Thoracic aorta (tissue), 2 donors: ENCODE measurements at regions not wholly inside any gene's neighbourhood (a gene's known extent, or its start where the extent isn't known, plus 50 kb on each side); places are given as distances from the start of the nearest gene placed in this dataset.

Experiments
- ATAC-seq: fragments of 150-250 bp; one replicate; pipeline ENCODE4 v1.8.0; 2017; ENCODE audit warnings: low read depth; ENCODE audit not compliant: insufficient number of reproducible peaks, low FRiP score
- DNase-seq: peaks from one replicate; pipeline ENCODE4 v3.0.0-alpha.2; 2020; ENCODE audit warnings: low spot score
- H3K27ac ChIP-seq, 2 donors: fragments of 200-600 bp; sonication (generic); 1 replicate in 1 of 2; 2 replicates in 1 of 2; pipeline ENCODE4 v1.5.1; 2016; ENCODE audit warnings: mild to moderate bottlenecking in 2 of 2, moderate library complexity in 2 of 2
- H3K27me3 ChIP-seq: fragments of 200-600 bp; sonication (generic); replicated peaks from 2 replicates; pipeline ENCODE4 v1.6.0; 2016; ENCODE audit warnings: mild to moderate bottlenecking; ENCODE audit not compliant: insufficient read depth
- H3K36me3 ChIP-seq: fragments of 200-600 bp; sonication (generic); one replicate; pipeline ENCODE4 v1.5.1; 2016
- H3K4me1 ChIP-seq, 2 donors: fragments of 200-600 bp; sonication (generic); 1 replicate in 1 of 2; 2 replicates in 1 of 2; pipeline versions ENCODE4 v1.5.1 to v1.6.0; 2016; ENCODE audit warnings: low read depth in 2 of 2, mild to moderate bottlenecking in 1 of 2; ENCODE audit not compliant: control insufficient read depth in 1 of 2
- H3K4me3 ChIP-seq: fragments of 200-600 bp; sonication (generic); 2 replicates; pipeline ENCODE4 v1.5.1; 2016; ENCODE audit warnings: mild to moderate bottlenecking
- H3K9me3 ChIP-seq: fragments of 200-600 bp; sonication (generic); 2 replicates; pipeline ENCODE4 v1.5.1; 2016
- TF ChIP-seq, protein P1 (sequence below): fragments of 200-600 bp; sonication (generic); IDR thresholded peaks from one replicate; pipeline ENCODE4 v1.5.1; 2019; ENCODE audit warnings: antibody characterized with exemption

DNA sequence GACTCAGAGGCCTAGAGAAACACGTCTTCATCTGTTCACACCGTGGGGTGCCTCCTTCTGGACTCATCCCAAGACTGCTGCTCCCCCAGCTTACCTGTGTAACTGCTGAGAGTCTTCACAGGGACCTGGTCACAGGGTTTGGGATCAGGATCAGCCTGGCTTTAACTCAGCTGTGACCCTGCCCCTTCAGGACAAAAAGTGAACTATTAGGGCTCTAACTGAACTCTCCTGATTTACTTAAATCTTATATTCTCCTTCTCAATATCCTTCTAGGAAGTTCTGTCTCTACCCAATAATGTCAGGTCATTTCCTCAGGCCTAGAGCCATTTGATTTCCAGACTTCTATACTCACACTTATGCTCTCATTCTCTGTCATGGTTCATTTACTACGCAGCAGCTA is 108.4 kb downstream of the ZNF280B start:
- no peak for DNase-seq
- H3K4me3 ChIP-seq, result no peak overlapping the region

DNA sequence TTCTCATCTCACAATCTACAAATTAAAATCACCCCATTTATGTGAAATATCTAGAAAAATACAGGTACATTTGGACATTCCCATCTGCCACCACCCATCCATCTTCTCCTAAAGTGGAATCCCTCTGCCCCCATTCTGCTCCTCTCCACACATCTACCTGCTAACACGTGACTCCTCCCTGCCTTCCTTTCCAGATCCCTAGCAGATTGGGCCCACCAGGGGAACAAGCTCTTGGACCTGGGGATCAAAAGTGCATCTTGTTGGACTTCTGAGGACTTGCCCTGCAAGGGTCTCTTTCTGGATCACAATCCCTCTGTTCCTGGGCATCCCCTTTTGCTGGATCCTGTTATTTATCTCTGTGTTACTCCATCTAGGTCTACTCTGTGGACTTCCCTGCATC is 107.6 kb downstream of the ZNF280B start:
- H3K9me3 ChIP-seq, result no peaks in the 10 kb centered on the region
- H3K4me3 ChIP-seq, result no peak overlapping the region
- H3K27me3 ChIP-seq, result no peaks in the 10 kb centered on the region
- H3K36me3 ChIP-seq, result no peaks in the 10 kb centered on the region
- DNase-seq (no peak), ATAC-seq (no peak)
- TF ChIP-seq, protein P1, sequence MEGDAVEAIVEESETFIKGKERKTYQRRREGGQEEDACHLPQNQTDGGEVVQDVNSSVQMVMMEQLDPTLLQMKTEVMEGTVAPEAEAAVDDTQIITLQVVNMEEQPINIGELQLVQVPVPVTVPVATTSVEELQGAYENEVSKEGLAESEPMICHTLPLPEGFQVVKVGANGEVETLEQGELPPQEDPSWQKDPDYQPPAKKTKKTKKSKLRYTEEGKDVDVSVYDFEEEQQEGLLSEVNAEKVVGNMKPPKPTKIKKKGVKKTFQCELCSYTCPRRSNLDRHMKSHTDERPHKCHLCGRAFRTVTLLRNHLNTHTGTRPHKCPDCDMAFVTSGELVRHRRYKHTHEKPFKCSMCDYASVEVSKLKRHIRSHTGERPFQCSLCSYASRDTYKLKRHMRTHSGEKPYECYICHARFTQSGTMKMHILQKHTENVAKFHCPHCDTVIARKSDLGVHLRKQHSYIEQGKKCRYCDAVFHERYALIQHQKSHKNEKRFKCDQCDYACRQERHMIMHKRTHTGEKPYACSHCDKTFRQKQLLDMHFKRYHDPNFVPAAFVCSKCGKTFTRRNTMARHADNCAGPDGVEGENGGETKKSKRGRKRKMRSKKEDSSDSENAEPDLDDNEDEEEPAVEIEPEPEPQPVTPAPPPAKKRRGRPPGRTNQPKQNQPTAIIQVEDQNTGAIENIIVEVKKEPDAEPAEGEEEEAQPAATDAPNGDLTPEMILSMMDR, result no peak
- no peaks in the 10 kb centered on the region for H3K4me1 ChIP-seq
- no peak overlapping the region for H3K27ac ChIP-seq

More for the DNA sequence above, 108.4 kb downstream of the ZNF280B start:
- no peaks in the 10 kb centered on the region for H3K9me3 ChIP-seq
- no peaks in the 10 kb centered on the region for H3K27me3 ChIP-seq
- no peak for ATAC-seq
- no peaks in the 10 kb centered on the region for H3K4me1 ChIP-seq
- H3K36me3 ChIP-seq, result no peaks in the 10 kb centered on the region
- H3K27ac ChIP-seq, result no peak overlapping the region
- TF ChIP-seq, protein P1, result no peak

DNA sequence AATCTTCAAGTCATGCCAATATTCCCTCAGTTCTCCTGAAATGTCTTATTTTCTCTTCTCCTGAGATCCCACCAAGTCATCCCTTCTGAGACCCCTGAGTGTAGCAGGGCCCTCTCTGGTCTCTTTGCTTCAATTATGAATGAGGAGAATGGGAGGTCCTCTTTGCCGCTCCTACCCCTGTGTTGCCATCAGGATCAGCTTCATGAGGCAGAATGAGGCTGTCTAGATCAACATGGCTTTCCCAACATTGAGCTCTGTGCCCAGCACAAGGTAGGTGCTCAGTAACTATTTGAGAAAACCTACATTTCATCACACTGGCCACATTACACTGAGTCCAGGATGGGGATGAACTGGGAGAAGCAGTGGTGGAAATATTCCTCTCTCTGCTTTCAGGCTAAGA is 107.2 kb downstream of the ZNF280B start:
- TF ChIP-seq, protein P1, result no peak
- Histone ChIP-seq H3K4me3 (no peak overlapping the region), H3K36me3 (no peaks in the 10 kb centered on the region), H3K9me3 (no peaks in the 10 kb centered on the region), H3K27ac (no peak overlapping the region), H3K4me1 (no peaks in the 10 kb centered on the region), H3K27me3 (no peaks in the 10 kb centered on the region)
- no peak for ATAC-seq
- DNase-seq, result no peak

DNA sequence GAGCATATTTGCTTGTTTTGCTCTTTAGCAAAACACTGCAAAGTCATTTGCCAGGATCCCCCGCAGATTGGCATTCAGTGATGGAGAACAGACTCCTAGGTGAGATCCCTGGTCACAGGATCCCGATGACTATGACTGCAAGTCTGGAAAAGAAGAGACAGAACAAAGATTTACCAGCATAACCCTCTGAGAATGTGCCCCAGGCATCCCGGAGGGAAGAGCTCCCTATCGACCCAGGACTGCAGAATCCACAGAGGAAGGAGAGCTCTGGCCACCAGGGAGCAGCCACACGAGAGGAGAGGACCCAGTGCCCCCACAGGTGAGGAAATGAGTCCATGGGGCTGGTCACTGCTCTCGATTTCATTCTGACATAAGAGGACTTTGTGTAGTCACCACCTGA is 105.2 kb downstream of the ZNF280B start:
- no peak for DNase-seq
- Histone ChIP-seq H3K4me3 (no peak overlapping the region), H3K9me3 (no peaks in the 10 kb centered on the region), H3K36me3 (no peaks in the 10 kb centered on the region), H3K4me1 (no peaks in the 10 kb centered on the region), H3K27ac (no peak overlapping the region), H3K27me3 (no peaks in the 10 kb centered on the region)
- ATAC-seq, result no peak
- TF ChIP-seq, protein P1, result no peak

DNA sequence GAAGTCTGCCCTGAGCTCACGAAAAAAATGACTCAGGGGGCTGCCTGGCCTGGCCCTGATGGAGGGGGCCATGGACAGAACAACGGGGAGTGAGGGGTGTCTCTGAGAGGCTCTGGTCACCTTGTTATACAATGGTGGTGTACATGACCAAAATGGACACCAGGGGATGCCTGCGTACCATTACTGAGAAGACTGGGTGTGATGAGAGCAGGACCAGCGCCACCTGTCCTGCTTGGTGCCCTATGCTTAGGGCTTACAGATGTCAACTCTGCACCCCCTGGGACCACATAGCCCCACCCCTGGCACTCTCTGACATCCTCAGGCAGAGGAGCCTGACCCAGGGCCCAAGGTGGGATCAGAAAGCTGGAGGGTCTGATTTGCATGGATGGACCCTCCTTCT is 104.8 kb downstream of the ZNF280B start:
- Histone ChIP-seq H3K9me3 (no peaks in the 10 kb centered on the region), H3K4me3 (no peak overlapping the region), H3K27ac (no peak overlapping the region), H3K4me1 (no peaks in the 10 kb centered on the region), H3K27me3 (no peaks in the 10 kb centered on the region), H3K36me3 (no peaks in the 10 kb centered on the region)
- no peak for DNase-seq
- TF ChIP-seq, protein P1, result no peak
- no peak for ATAC-seq
